ENCODE measurements at regions not wholly inside any gene's neighbourhood (a gene's known extent, or its start where the extent isn't known, plus 50 kb on each side); places are given as distances from the start of the nearest gene placed in this dataset.

GRCh38 chr13:79679334-79679733 is 198.4 kb downstream of the NDFIP2 start:
- Histone ChIP-seq H3K4me3 (replicated peaks in 1 of 2; ENCODE audit: low read depth in 1 of 2, low read length in 2 of 2) (no peak overlapping the region), H4K20me1 (ENCODE audit: insufficient read depth) (no peaks in the 10 kb centered on the region), H3K27ac (ENCODE audit: low read depth, low read length) (no peak overlapping the region), H3K9ac (ENCODE audit: low read length) (no peak overlapping the region), H3K4me1 (ENCODE audit: control insufficient read depth in 1 of 2, insufficient read depth in 2 of 2, low read length in 2 of 2) (no peaks in the 10 kb centered on the region), H3K36me3 (ENCODE audit: control insufficient read depth in 1 of 2, insufficient read depth in 2 of 2, low read length in 2 of 2) (no peaks in the 10 kb centered on the region; a peak in 1 of 4 replicates), H3K79me2 (ENCODE audit: insufficient read depth, low read length) (no peaks in the 10 kb centered on the region), H3K27me3 (ENCODE audit: insufficient read depth, low read length) (no peaks in the 10 kb centered on the region), H3K9me3 (ENCODE audit: control insufficient read depth in 1 of 2, insufficient read depth in 1 of 2, low read depth in 1 of 2, low read length in 2 of 2) (no peaks in the 10 kb centered on the region), H2AFZ (ENCODE audit: low read depth, low read length, poor library complexity, severe bottlenecking) (no peak overlapping the region), H3K9me2 (ENCODE audit: insufficient read depth) (no peaks in the 10 kb centered on the region), H3K4me2 (ENCODE audit: low read length) (no peak overlapping the region)
- ChIA-PET CTCF (interaction anchor here (1.2 to 2.0 kb wide), 3 partner anchors 35 to 1338 kb away, joined by 4 to 7 read pairs (median 7); no protein-coding TSS in a partner anchor), RAD21 (ENCODE audit: low non-redundant PET in 1 of 2, low total read pairs in 2 of 2, uncharacterized antibody in 2 of 2, unreplicated experiment in 2 of 2) (no interaction called here), POLR2A (interaction anchor here (0.6 kb wide), 1 partner anchor 1369 kb away, joined by 3 read pairs; no protein-coding TSS in a partner anchor)
- no TSS peak for BruUV-seq (replicated peaks)
- peak; percentile 80 for ATAC-seq
- TF ChIP-seq CTCF (IDR thresholded peaks at IDR 0.05 in 2 of 3, conservative IDR thresholded peaks at IDR 0.05 in 1 of 3; ENCODE audit: borderline replicate concordance in 1 of 3, insufficient read depth in 1 of 3, low read depth in 2 of 3, low read length in 2 of 3) = peak; percentile 40 to 87 (median 76); a peak in 5 of 6 replicates
- no peak for TF ChIP-seq CBX3 (IDR thresholded peaks at IDR 0.05; ENCODE audit: low read depth)
- peak; percentile 68; the same call in 1 of the 2 replicates for TF ChIP-seq RAD21 (IDR thresholded peaks at IDR 0.05; ENCODE audit: low read depth)
- DNase-seq (ENCODE audit: low read depth, low spot score) = peak; percentile 56
- intact Hi-C loops (cut with micrococcal nuclease) = loop anchor here (2.0 to 5.0 kb wide), 2 partner anchors 683 to 1337 kb away; no protein-coding TSS in a partner anchor

- intact Hi-C loops (cut with micrococcal nuclease) = loop anchor here (2.0 to 5.0 kb wide), 2 partner anchors 684 to 1339 kb away; no protein-coding TSS in a partner anchor
- ATAC-seq = no peak
- POLR2A ChIA-PET = no interaction called here
- Histone ChIP-seq H3K27me3 (ENCODE audit: insufficient read depth, low read length) (no peaks in the 10 kb centered on the region), H3K36me3 (ENCODE audit: control insufficient read depth in 1 of 2, insufficient read depth in 2 of 2, low read length in 2 of 2) (no peaks in the 10 kb centered on the region; a peak in 1 of 4 replicates), H3K9ac (ENCODE audit: low read length) (no peak overlapping the region), H3K79me2 (ENCODE audit: insufficient read depth, low read length) (no peaks in the 10 kb centered on the region), H3K9me3 (ENCODE audit: control insufficient read depth in 1 of 2, insufficient read depth in 1 of 2, low read depth in 1 of 2, low read length in 2 of 2) (no peaks in the 10 kb centered on the region), H3K27ac (ENCODE audit: low read depth, low read length) (no peak overlapping the region), H3K4me2 (ENCODE audit: low read length) (no peak overlapping the region), H3K4me3 (replicated peaks in 1 of 2; ENCODE audit: low read depth in 1 of 2, low read length in 2 of 2) (no peak overlapping the region), H3K4me1 (ENCODE audit: control insufficient read depth in 1 of 2, insufficient read depth in 2 of 2, low read length in 2 of 2) (no peaks in the 10 kb centered on the region), H2AFZ (ENCODE audit: low read depth, low read length, poor library complexity, severe bottlenecking) (no peak overlapping the region), H3K9me2 (ENCODE audit: insufficient read depth) (no peaks in the 10 kb centered on the region), H4K20me1 (ENCODE audit: insufficient read depth) (no peaks in the 10 kb centered on the region)
- RAD21 ChIA-PET (ENCODE audit: low non-redundant PET in 1 of 2, low total read pairs in 2 of 2, uncharacterized antibody in 2 of 2, unreplicated experiment in 2 of 2) = no interaction called here
- no TSS peak for BruUV-seq (replicated peaks)
- no peak for DNase-seq (ENCODE audit: low read depth, low spot score)
- TF ChIP-seq SIN3A (IDR thresholded peaks at IDR 0.05; ENCODE audit: low read depth) (no peak), TCF7L2 (IDR thresholded peaks at IDR 0.05; ENCODE audit: borderline replicate concordance, extremely low read depth, insufficient read depth, insufficient read length) (peak; percentile 72)
- CTCF ChIA-PET = interaction anchor here (1.2 to 2.0 kb wide), 2 partner anchors 36 to 254 kb away, joined by 4 to 7 read pairs; no protein-coding TSS in a partner anchor
Observed at GRCh38 chr13:79678100-79678499, 197.1 kb downstream of the NDFIP2 start.
